ENCODE measurements at regions not wholly inside any gene's neighbourhood (a gene's known extent, or its start where the extent isn't known, plus 50 kb on each side); places are given as distances from the start of the nearest gene placed in this dataset.
A peak's percentile ranks its signal among the peaks of the same experiment; 100 is the strongest.

DNA sequence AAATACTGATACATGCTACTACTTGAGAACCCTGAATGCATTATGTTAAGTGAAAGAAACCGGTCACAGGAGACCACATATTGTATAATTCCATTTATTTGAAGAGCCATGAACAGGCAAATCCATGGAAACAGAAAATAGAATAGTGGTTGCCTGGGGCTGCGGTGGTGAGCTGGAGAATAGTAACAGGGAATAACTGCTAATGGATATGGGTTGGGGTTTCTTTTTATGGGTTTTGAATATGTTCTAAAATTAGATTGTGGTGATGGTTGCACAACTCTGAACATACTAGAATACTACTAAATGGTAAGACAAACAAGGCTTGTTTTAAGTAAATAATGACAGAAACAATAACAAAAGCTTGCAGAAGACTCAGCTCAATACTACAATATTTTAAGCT, 293.0 kb downstream of the BTG1 start:
- no peak for DNase-seq (ENCODE audit: low read depth in 2 of 2)

DNA sequence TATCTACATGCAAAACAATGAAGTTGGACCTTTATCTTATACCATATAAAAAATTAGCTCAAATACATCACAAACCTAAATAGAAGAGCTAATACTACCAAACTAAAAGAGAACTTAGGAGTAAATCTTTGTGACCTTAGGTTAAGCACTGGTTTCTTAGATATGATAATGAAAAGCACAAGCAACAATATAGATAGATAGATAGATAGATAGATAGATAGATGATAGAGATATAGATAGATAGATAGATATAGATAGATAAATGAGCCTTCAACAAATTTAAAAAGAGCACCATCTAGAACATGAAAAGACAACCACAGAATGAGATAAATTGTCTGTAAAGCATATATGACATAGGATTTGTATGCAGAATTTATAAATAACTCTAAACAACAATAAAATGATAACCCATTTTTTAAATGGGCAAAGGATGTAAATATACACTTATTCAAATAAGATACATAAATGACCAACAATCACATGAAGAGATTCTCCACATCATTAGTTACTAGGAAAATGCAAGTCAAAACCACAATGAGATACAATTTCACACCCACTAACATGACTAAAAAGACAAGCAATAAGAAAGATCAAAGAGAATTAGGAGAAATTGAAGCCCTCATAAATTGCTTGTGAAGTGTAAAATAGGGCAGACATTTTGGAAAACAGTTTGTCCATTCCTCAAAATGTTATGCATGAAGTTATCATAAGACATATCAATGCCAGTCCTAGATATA, 293.7 kb downstream of the BTG1 start:
- DNase-seq (ENCODE audit: low read depth in 2 of 2): no peak

DNA sequence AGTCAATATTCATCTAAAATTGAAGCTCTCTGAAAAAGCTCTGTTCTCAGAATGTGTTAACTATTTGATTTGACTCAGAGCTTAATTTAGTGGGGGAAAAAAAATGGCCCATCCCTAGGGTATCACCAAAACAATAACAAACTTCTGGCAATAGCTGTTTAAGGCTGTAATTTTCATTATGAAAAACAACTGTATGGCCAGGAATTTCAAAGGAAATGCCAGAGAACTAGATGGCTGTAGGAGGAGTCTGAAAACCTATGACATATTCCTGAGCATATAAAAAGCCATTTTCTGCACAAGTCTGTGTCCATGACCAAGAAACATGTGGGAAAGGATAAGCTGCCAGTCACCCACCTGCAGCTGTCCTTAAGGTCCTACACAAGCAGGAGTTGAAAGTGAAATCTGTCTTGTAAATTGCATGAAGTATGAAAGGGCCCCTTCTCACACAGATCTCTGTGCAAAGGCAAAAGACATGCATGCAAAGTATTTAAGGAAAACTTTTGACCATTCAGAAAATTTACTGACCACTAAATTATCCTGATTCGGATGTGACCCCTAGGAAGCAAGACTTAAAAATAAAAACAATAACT, 299.1 kb downstream of the BTG1 start:
- DNase-seq (ENCODE audit: low read depth in 2 of 2): no peak

DNA sequence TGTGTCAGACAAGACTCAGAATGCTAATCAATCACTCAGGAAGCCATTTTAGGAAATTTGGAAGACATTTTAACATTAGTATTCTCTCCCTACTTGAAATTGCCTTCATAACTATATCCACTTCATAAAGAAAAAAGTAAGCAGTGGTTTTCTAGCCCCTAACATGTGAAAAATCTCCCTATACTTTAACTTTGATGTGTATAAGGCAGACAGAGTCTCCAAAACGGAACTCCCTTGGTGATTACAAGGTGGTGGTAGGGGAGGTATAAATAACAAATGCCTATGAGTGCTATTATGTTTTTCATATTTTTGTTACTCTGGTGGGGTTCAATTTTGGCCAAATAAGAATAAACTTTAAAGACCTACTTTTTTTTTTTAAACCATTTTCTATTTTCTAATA, 300.3 kb downstream of the BTG1 start:
- no peak for DNase-seq (ENCODE audit: low read depth in 2 of 2)

DNA sequence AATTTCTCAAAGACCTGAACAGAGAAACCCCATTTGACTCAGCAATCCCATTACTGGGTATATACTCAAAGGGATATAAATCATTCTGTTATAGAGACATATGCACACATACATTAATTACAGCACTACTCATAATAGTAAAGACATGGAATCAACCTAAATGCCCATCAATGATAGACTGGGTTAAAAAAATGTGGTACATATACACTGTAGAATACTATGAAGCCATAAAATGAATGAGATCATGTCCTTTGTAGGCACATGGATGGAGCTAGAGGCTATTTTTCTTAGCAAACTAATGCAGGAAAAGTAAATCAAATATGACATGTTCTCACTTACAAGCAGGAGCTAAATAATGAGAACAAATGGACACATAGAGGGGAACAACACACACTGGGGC, 303.8 kb downstream of the BTG1 start:
- no peak for DNase-seq (ENCODE audit: low read depth in 2 of 2)

DNA sequence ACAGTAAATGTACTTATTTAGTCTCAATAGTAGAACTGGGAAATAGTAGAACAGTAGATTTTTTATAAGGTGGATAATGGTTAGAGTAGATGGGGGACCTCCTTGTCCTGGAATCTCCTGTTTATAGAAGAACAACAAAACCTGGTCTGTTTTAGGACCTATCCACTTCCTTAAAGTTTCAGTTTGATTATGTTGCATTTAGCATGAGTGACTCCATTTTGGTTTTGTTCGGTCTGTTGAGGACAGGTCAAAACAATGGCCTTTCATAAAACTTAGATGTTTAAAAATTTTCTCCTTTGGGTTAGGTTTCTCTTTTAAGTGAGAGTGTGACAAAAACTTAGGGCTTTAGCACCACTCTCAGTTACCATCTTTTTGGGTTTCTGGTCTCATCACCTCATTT, 308.9 kb downstream of the BTG1 start:
- DNase-seq (ENCODE audit: low read depth in 2 of 2): no peak

DNA sequence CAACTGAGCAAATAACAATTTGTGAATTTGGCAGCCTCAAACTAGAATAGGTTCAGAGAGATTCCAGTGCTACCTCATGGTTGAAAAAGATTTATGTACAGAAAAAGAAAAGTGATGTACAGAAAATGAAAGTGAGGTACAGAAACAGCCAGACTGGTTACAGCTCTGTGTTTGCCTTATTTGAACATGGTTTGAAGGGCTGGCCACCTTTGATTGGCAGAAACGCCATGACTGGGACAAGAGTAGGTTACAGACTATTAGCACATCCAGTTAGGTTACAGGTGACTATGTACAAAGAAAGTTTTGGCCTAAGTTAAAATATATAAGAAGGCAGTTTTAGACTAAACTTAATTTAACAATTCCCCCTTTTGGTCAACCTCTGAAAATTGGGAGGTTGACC, 309.4 kb downstream of the BTG1 start:
- no peak for DNase-seq (ENCODE audit: low read depth in 2 of 2)

DNA sequence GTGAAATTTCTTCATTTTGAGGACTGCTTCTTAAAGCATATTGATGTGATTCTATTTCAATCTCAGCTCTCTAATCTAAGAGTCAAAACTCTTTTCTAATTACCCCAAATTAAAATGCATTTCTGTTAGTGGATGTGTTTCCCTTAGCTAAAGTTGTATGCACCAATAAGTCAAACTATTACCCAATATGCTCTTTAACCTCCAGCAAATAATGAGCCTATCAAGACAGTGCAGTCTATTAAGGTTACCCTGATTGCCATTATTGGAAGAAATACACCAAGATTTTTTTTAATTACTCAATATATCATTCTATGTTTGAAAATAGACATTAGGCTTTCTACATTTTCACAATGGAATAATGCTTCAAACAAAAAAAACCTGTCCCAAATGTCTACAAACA, 310.0 kb downstream of the BTG1 start:
- no peak for DNase-seq (ENCODE audit: low read depth in 2 of 2)

DNA sequence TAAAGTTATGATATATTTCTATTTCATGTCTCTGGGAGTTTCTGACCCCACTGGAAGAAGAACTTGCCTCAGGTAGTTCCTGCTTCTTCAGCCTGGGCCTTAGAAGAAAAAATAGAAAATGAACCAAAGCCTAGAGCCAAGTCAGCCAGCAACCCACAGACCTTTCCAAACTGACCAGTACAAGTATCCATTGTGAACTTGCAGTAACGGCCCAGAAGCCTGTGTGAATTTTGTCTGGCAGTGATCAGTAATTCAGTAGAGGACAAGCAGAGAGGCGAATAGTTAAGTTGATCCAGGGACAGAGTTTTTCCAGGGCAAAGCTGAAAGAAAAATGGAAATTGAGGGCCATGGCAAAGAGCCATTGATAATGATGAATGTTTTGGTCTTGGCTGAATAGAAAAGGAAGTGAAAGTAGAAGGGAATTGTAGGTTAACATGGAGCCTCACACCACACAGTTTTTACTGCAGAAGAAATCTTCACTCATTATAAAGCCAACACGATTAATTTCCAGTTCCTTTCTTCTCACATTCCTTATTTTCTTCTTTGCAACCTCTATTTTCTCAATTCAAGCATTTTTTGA, 311.8 kb downstream of the BTG1 start:
- DNase-seq (ENCODE audit: low read depth in 2 of 2): no peak

DNA sequence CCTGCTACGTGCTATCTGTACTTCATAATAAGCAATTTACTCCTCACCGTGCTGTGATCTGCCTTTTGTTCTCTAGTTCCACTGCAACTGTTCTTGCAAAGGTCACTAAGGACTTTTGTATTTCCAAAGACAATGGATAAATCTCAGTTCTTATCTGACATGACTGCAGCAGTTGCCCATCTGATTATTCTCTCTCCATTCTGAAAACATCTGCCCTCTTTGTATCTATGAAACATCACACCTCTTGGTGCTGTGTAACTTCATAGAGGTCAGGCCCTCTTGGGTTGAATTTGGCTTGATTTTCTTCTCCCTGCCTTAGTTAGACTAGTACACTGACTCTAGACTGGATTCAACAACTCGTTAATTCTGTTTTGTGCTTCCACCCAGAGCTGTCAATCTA, 319.6 kb downstream of the BTG1 start:
- DNase-seq (ENCODE audit: low read depth in 2 of 2): no peak

DNA sequence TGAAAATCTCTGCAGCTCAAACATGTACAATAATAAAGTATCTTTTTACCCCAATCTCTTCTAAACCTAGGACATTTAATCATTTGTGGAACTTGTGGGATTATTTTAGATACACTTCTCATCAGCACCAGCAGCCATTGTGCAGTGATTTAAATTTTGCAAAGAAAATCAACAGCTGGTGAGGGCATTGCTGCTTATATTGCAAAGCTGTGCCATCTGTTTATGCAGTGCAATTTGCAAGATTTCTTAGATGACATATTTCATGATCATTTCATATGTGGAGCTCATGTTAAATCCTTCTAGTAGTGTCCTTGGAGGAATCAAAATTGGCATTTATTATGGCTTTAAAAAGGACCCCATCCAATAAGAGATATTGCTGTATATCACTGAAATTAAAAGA, 320.7 kb downstream of the BTG1 start:
- DNase-seq (ENCODE audit: low read depth in 2 of 2): no peak

DNA sequence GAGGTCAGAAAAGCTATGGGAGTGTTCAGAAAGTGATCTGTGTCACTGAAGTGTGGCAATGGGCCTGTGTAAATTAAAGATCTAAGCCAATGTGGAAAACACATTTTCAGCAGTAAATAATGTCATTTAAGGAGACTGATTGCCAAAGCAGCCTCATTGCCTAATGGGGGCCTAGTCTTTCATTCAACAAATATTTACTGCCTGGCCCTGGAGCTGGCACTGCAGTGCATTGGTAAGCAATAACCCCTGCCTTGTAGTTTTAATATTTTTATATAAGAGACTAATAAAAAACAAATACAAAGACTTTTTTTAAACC, 326.6 kb downstream of the BTG1 start:
- peak; percentile 9 to 13 for DNase-seq (ENCODE audit: low read depth in 2 of 2)

DNA sequence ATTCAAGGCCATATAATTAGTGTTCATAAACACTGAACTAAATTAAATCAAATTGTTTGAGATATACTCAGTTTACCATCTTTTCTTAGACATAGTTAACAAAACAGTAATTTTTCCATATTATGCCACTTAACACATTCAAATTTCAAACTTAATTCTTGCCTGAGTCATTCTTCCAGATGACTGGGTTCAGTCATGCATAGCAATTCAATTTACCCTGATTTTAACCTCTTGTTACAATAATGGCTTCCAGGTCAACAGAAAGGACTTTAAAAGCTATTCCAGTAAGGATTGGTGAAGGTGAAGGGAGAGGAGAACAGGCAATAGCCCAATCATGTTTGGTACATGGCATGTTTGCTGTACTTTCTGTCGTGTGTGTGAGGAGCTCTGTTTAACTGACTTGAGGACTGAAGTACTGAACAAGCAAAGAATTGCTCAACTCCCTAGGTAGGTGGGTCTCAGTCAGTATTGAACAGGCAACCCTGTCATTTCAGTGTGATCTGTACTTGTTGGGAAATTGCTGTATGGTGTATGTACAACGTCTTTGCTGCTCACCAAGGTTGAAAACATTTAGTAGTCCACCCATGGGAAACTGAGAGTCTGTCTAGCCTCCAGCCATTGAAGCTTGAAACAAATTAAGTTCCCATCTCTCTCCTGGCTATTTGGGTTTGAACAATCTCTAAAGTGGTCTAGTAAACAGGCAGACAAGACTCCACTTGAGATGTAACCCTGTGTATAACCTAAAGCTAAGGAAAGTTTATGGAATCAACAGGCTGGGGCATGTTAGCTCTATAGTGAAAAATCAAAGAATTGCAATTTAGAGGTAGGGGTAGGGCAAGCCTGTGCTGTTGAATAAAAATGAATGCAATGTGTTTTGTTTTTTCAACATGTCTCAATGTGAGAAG, 327.2 kb downstream of the BTG1 start:
- DNase-seq (ENCODE audit: low read depth in 2 of 2): no peak

DNA sequence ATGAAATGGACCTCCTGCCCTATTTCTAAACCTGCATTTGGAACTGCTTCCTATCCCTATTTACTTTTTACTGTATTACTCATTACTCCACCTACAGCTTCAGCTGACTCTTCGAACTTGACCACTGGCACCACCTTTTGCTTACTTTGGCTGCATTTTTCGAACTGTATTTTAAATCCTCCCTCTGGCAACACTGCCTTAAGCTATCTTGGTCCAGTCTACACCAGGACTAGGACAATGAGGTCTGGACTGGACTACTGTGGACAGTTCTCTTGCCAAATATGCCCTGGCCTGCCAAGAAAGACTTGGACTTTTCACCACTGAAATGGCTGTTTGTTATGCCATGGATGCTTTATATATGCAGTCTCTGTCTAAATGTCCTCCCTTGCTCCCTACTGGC, 328.1 kb downstream of the BTG1 start:
- DNase-seq (ENCODE audit: low read depth in 2 of 2): no peak

DNA sequence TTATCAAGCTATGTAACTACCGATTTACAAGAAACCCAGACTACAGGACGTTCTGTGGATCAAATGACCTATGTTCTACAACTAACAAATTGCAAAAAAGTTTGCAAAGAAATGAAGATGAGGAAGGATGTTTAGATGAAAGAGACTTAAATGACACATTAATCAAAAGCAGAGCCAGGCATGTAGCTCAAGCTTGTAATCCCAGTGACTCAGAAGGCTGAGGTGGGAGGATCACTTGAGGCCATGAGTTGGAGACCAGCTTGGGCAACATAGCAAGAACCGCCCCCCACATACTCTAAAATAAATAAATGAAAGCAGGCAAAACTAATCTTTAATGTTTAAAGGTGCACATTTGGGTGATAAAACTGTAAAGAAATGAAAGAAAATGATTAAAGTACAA, 331.9 kb downstream of the BTG1 start:
- peak in 1 of 2 experiments; percentile 11 for DNase-seq (ENCODE audit: low read depth in 2 of 2)

DNA sequence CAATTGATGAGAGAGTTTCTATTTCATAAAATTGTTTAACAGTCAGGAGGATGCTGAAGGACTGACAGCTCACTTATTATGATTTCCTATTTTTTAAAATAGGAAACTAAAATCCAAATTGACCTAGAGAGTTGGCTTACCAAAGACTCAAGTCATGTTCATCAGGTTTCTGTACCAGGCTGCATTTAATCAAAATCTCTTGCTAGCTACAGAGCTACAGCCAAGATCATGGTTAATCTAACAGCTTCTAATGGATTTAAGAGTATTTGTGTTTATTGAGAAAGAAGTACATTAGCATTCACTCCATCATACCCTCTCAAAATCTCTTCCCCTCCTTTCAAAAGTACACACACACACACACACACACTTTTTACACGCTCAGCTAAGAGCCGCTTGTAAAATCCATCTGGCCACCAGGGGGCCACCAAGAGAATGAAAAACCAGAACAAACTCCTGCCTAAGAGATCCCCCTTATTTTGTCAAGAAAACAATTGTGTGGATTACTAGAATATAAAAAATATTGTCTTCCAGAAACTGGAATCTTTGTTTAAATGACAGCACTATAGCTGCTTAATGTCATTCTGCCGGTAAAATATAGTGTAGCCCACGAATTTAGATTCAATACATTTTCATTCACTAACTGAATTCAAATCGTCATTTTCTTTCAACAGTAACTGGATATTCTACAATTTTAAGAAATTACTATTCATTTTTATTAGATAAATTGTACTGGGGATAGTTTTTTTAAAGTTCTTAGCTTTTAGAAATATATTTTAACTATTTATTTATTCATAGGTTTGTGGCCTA, 334.0 kb downstream of the BTG1 start:
- peak; percentile 46 to 52 for DNase-seq (ENCODE audit: low read depth in 2 of 2)

DNA sequence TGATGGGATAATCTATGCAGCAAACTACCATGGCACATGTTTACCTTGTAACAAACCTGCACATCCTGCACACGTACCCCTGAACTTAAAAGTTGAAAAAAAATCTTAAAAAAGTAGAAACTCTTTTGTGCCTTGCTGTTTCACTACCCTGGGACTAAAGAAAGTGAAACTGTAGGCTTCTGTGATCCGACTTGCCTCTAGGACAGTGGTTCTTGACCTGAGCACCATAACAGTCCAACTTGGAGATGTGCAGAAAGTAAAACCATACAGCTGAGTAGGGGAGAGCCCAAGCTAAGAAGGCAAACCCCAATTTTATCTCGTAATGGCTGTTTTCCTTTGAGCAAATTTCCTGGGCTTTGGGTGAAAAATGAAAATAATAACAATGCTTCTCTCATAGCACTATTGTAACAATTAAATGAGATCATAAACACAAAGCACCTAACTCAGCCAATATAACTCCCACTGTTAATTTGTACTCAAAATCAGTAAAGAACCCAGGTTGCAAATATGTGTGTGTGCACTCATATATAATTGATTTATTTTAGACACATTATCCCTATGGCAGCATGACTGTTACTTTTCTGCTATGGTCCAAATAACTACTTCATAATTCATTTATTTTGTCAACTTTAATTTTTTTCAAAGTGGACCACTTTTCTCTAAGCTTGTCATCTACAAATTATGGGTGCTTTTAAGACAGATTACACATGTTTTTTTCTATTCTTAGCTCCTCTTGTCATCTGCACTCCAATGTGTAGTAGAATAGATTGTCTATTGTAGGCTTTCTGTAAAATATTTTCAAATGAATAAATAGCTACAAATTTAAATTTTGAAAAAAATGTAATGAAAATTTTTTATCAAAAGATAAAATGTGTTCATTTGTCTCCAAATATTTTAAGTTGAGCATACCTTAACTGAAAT, 334.9 kb downstream of the BTG1 start:
- DNase-seq (ENCODE audit: low read depth in 2 of 2): no peak

DNA sequence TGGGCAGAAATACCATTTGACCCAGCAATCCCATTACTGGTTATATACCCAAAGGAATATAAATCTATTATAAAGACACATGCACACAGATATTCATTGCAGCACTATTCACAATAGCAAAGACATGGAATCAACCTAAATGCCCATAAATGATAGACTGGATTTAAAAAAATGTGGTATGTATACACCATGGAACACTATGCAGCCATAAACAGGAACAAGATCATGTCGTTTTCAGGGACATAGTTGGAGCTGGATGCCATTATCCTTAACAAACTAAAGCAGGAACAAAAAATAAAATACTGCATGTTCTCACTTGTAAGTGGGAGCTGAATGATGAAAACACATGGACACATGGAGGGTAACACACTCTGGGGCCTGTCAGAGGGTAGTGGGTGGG, 335.6 kb downstream of the BTG1 start:
- no peak for DNase-seq (ENCODE audit: low read depth in 2 of 2)

DNA sequence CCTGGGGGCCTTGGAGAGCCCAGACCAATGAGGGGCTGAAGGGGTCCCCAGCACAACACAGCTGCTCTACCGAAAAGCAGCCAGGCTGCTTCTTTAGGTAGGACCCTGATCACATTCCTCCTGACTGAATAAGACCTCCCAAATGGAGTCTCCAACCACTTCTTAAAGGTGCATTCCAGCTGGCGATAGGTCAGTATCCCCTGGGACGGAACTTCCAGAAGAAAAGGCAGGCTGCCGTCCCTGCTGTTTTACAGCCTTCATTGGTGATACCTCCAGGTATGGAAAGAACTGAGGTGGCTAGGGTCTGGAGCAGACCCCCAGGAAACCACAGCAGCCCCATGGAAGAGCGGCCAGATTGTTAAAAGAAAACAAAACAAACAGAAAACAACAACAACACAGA, 340.6 kb downstream of the BTG1 start:
- no peak for DNase-seq (ENCODE audit: low read depth in 2 of 2)

DNA sequence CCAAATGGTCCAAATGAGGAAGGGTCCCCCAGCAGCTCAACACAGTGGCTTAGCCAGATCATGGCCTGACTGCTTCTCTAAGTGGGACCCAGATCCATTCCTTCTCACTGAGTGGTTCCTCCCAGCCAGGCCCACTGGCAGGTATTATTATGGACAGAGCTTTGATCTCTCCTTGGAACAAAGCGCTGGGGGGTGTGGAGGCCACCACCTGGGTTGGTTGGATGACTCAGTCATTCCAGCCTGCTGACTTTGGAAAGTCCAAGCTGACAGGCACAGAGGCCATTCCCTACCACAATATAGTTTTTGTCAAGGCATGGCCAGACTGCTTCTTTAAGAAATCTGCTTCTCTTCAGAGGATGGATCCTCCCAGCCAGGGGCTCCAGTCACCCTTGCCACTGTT, 341.1 kb downstream of the BTG1 start:
- no peak for DNase-seq (ENCODE audit: low read depth in 2 of 2)

DNA sequence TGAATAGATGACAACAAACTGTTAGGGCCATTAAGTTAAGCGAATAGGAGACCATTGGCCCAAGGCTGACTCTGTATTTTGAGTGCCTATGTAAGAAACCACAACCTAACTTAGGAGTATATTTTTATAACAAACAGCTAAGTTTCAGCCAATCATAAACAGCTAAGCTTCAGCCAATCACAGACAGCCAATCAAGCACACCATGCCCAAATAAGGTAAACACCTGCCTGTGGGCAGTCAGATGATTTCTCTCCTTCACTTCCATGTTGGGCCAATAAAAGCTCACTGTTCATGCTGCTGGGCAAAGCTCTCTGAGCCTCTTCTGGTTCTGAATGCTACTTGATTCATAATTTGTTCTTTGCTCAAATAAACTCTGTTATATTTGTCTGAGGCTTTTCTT, 344.6 kb downstream of the BTG1 start:
- no peak for DNase-seq (ENCODE audit: low read depth in 2 of 2)
